ENCODE measurements at regions not wholly inside any gene's neighbourhood (a gene's known extent, or its start where the extent isn't known, plus 50 kb on each side); places are given as distances from the start of the nearest gene placed in this dataset.

DNA sequence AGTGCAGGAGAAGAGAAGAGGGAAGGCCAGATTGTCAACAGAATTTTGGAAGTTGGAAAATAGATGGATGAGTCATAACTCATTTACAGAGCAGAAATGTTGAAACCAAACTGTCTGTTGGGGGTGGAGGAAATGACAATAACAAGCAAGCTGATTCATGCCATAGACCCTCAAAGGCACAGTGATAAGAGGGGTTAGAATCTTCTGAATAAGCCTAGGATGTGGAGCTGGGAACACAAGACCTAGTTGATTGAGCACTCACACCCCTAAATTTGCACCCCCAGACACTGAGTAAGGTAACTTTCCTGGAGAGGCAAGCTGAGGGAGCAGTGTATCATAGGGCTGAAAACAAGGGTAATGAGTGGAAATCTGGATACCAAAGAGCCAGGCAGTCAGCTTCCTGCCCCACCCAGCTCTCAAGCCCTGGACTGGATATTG lies 141.4 kb downstream of the SCG2 start:
- TF ChIP-seq, protein P1, sequence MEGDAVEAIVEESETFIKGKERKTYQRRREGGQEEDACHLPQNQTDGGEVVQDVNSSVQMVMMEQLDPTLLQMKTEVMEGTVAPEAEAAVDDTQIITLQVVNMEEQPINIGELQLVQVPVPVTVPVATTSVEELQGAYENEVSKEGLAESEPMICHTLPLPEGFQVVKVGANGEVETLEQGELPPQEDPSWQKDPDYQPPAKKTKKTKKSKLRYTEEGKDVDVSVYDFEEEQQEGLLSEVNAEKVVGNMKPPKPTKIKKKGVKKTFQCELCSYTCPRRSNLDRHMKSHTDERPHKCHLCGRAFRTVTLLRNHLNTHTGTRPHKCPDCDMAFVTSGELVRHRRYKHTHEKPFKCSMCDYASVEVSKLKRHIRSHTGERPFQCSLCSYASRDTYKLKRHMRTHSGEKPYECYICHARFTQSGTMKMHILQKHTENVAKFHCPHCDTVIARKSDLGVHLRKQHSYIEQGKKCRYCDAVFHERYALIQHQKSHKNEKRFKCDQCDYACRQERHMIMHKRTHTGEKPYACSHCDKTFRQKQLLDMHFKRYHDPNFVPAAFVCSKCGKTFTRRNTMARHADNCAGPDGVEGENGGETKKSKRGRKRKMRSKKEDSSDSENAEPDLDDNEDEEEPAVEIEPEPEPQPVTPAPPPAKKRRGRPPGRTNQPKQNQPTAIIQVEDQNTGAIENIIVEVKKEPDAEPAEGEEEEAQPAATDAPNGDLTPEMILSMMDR (conservative IDR thresholded peaks at IDR 0.05; ENCODE audit: low read depth, low read length): no peak
- TF ChIP-seq EZH2 (IDR thresholded peaks at IDR 0.05; ENCODE audit: low read length, unreplicated experiment) (no peak), EZH2phosphoT487 (IDR thresholded peaks at IDR 0.05; ENCODE audit: borderline replicate concordance, low read length) (no peak)

Measured in PC-3 (cell line).